DMS53 (cell line): ENCODE measurements at regions not wholly inside any gene's neighbourhood (a gene's known extent, or its start where the extent isn't known, plus 50 kb on each side); places are given as distances from the start of the nearest gene placed in this dataset.
"Not testable (repeated sequence)": the region's sequence is repeated elsewhere in the genome, so short reads cannot be mapped to it uniquely, and the experiment has no call there.

ENCODE experiments used
- DNase-seq: peaks from one replicate; lab custom pipeline; 2025; lab: John Stamatoyannopoulos, UW

- DNase-seq: no peak
These were observed 78.0 kb upstream of the ATP5PO start for GRCh38 chr21:33993286-33994231.

GRCh38 chr21:33992412-33992811 lies 76.8 kb upstream of the ATP5PO start:
- DNase-seq: not testable (repeated sequence)

- no peak for DNase-seq
These were observed 75.5 kb upstream of the ATP5PO start for GRCh38 chr21:33991133-33991532.

GRCh38 chr21:33989440-33989839 lies 73.8 kb upstream of the ATP5PO start:
- no peak for DNase-seq

GRCh38 chr21:33988237-33989017 lies 72.8 kb upstream of the ATP5PO start:
- DNase-seq: no peak

GRCh38 chr21:33987461-33987860 lies 71.9 kb upstream of the ATP5PO start:
- no peak for DNase-seq

- no peak for DNase-seq
These were observed 69.8 kb upstream of the ATP5PO start for GRCh38 chr21:33985117-33986050.

- DNase-seq: no peak
These were observed 68.4 kb upstream of the ATP5PO start for GRCh38 chr21:33984021-33984481.

GRCh38 chr21:33981391-33982101 lies 65.9 kb upstream of the ATP5PO start:
- no peak for DNase-seq

GRCh38 chr21:33980276-33980916 lies 64.8 kb upstream of the ATP5PO start:
- peak; percentile 58 for DNase-seq

GRCh38 chr21:33978585-33978984 lies 63.0 kb upstream of the ATP5PO start:
- DNase-seq: no peak

GRCh38 chr21:33977721-33978369 lies 62.2 kb upstream of the ATP5PO start:
- no peak for DNase-seq

GRCh38 chr21:33977017-33977720 lies 61.6 kb upstream of the ATP5PO start:
- no peak for DNase-seq

GRCh38 chr21:33976082-33977016 lies 60.7 kb upstream of the ATP5PO start:
- no peak for DNase-seq

GRCh38 chr21:33975548-33976081 lies 60.0 kb upstream of the ATP5PO start:
- DNase-seq: peak; percentile 37

GRCh38 chr21:33974513-33975468 lies 59.2 kb upstream of the ATP5PO start:
- DNase-seq: no peak

GRCh38 chr21:33973268-33973667 lies 57.7 kb upstream of the ATP5PO start:
- no peak for DNase-seq
